ENCODE measurements at regions not wholly inside any gene's neighbourhood (a gene's known extent, or its start where the extent isn't known, plus 50 kb on each side); places are given as distances from the start of the nearest gene placed in this dataset.

- TF ChIP-seq CTCF (IDR thresholded peaks at IDR 0.05; ENCODE audit: insufficient read depth, low read depth, low read length), result no peak
- TF ChIP-seq EZH2 (IDR thresholded peaks at IDR 0.05; ENCODE audit: insufficient read depth, low read length), result no peak
These were observed 58.0 kb upstream of the KIRREL3 start for GRCh38 chr11:127058524-127058923.

Data from astrocyte (in vitro differentiated cells and primary cell).